Neural cell (in vitro differentiated cells): ENCODE measurements at regions not wholly inside any gene's neighbourhood (a gene's known extent, or its start where the extent isn't known, plus 50 kb on each side); places are given as distances from the start of the nearest gene placed in this dataset.

Experiments
- H2AFZ ChIP-seq: fragments of 200-600, 300-800 bp; sonication (generic), shearing (Covaris generic); 2 replicates; pipeline ENCODE4 v1.6.0; 2014; ENCODE audit warnings: low read depth, mild to moderate bottlenecking, antibody characterized with exemption, low read length, moderate library complexity
- H3F3A ChIP-seq: fragments of 200-600 bp; shearing (Covaris generic); 2 replicates; pipeline ENCODE4 v1.6.1; 2016; ENCODE audit warnings: mild to moderate bottlenecking, moderate library complexity, mixed read lengths, antibody characterized with exemption, low read length; ENCODE audit not compliant: insufficient read depth, poor library complexity, severe bottlenecking
- H3K27ac ChIP-seq: fragments of 200-600, 300-800 bp; sonication (generic), shearing (Covaris generic); 2 replicates; pipeline ENCODE4 v1.5.1; 2014; ENCODE audit warnings: mild to moderate bottlenecking, low read length, moderate library complexity
- H3K27me3 ChIP-seq: fragments of 300-800, 200-600 bp; sonication (generic), shearing (Covaris generic); 2 replicates; pipeline ENCODE4 v1.6.0; 2014; ENCODE audit warnings: mild to moderate bottlenecking, low read depth, low read length, moderate library complexity; ENCODE audit not compliant: insufficient read depth
- H3K36me3 ChIP-seq: fragments of 300-800, 200-600 bp; sonication (generic), shearing (Covaris generic); 2 replicates; pipeline ENCODE4 v1.5.1; 2014; ENCODE audit warnings: mild to moderate bottlenecking, antibody characterized with exemption, low read length, moderate library complexity; ENCODE audit not compliant: insufficient read depth
- H3K4me2 ChIP-seq: fragments of 300-800, 200-600 bp; sonication (generic), shearing (Covaris generic); 2 replicates; pipeline ENCODE4 v1.6.0; 2014; ENCODE audit warnings: mild to moderate bottlenecking, low read length
- H3K4me3 ChIP-seq: fragments of 300-800, 200-600 bp; sonication (generic), shearing (Covaris generic); 2 replicates; pipeline ENCODE4 v1.5.1; 2014; ENCODE audit warnings: mild to moderate bottlenecking, low read length, moderate library complexity
- H3K79me2 ChIP-seq: fragments of 200-600 bp; shearing (Covaris generic); replicated peaks from 2 replicates; pipeline ENCODE4 v1.6.0; 2014; ENCODE audit warnings: mild to moderate bottlenecking, low read length, moderate library complexity; ENCODE audit not compliant: insufficient read depth
- H3K9ac ChIP-seq: fragments of 300-800, 200-600 bp; sonication (generic), shearing (Covaris generic); 2 replicates; pipeline ENCODE4 v1.6.1; 2016; ENCODE audit warnings: mild to moderate bottlenecking, low read length, mixed read lengths
- H3K9me2 ChIP-seq: fragments of 200-600 bp; shearing (Covaris generic); 2 replicates; pipeline ENCODE4 v1.6.1; 2016; ENCODE audit warnings: mild to moderate bottlenecking, low read length, mixed read lengths; ENCODE audit not compliant: insufficient read depth
- H3K9me3 ChIP-seq: fragments of 200-600, 300-800 bp; sonication (generic), shearing (Covaris generic); 2 replicates; pipeline ENCODE4 v1.6.1; 2016; ENCODE audit warnings: mild to moderate bottlenecking, mixed run types, low read length, moderate library complexity, mixed read lengths
- H4K20me1 ChIP-seq: fragments of 200-600 bp; shearing (Covaris generic); 2 replicates; pipeline ENCODE4 v1.6.1; 2016; ENCODE audit warnings: mild to moderate bottlenecking, mixed run types; ENCODE audit not compliant: insufficient read depth
- CTCF ChIP-seq: fragments of 450-650 bp; IDR thresholded peaks from 2 replicates; pipeline ENCODE4 v1.5.1; 2014; ENCODE audit warnings: antibody characterized with exemption, mild to moderate bottlenecking, moderate library complexity; ENCODE audit not compliant: poor library complexity, severe bottlenecking
- EP300 ChIP-seq: fragments of 450-650 bp; conservative IDR thresholded peaks from 2 replicates; pipeline ENCODE4 v1.6.1; 2014; ENCODE audit warnings: antibody characterized with exemption, mild to moderate bottlenecking, moderate library complexity; ENCODE audit not compliant: poor library complexity, severe bottlenecking
- EZH2 ChIP-seq: fragments of 200-600, 300-800 bp; shearing (Covaris generic), sonication (generic); IDR thresholded peaks from 2 replicates; pipeline ENCODE4 v1.6.1; 2014; ENCODE audit warnings: antibody characterized with exemption, low read length, borderline replicate concordance, mild to moderate bottlenecking; ENCODE audit not compliant: insufficient read depth, poor library complexity, severe bottlenecking
- MXI1 ChIP-seq: fragments of 450-650 bp; conservative IDR thresholded peaks from 2 replicates; pipeline ENCODE4 v1.6.1; 2014; ENCODE audit warnings: antibody characterized with exemption, mild to moderate bottlenecking; ENCODE audit not compliant: poor library complexity, severe bottlenecking
- POLR2AphosphoS5 ChIP-seq: IDR thresholded peaks from 2 replicates; pipeline ENCODE4 v1.6.1; 2012
- RAD21 ChIP-seq: fragments of 450-650 bp; conservative IDR thresholded peaks from 2 replicates; pipeline ENCODE4 v1.6.1; 2014; ENCODE audit warnings: antibody characterized with exemption, mild to moderate bottlenecking, moderate library complexity
- REST ChIP-seq: IDR thresholded peaks from 2 replicates; pipeline ENCODE4 v1.6.1; 2012; ENCODE audit warnings: borderline replicate concordance
- SMC3 ChIP-seq: fragments of 450-650 bp; conservative IDR thresholded peaks from 2 replicates; pipeline ENCODE4 v1.6.1; 2014; ENCODE audit warnings: antibody characterized with exemption, mild to moderate bottlenecking, moderate library complexity; ENCODE audit not compliant: poor library complexity
- TAF1 ChIP-seq: IDR thresholded peaks from 2 replicates; pipeline ENCODE4 v1.6.1; 2012; ENCODE audit warnings: low read depth

GRCh38 chr11:8794126-8794525, 111.5 kb downstream of the RPL27A start:
- H3K4me2 ChIP-seq = no peak overlapping the region
- no peaks in the 10 kb centered on the region for H3K79me2 ChIP-seq
- H3K4me3 ChIP-seq = no peak overlapping the region
- H4K20me1 ChIP-seq = no peaks in the 10 kb centered on the region
- no peaks in the 10 kb centered on the region for H3K27me3 ChIP-seq
- no peaks in the 10 kb centered on the region for H3K9me2 ChIP-seq
- no peaks in the 10 kb centered on the region for H3K36me3 ChIP-seq
- H3K9me3 ChIP-seq = no peaks in the 10 kb centered on the region
- H3K27ac ChIP-seq = no peak overlapping the region
- H3K9ac ChIP-seq = no peak overlapping the region
- H2AFZ ChIP-seq = no peak overlapping the region
- TF ChIP-seq RAD21 (no peak), EZH2 (no peak), SMC3 (no peak), MXI1 (no peak), POLR2AphosphoS5 (no peak), REST (no peak), TAF1 (no peak), EP300 (no peak), CTCF (no peak)
- H3F3A ChIP-seq = no peaks in the 10 kb centered on the region

GRCh38 chr11:8794677-8795103, 112.1 kb downstream of the RPL27A start:
- Histone ChIP-seq H3K27ac (no peak overlapping the region), H3K9me3 (no peaks in the 10 kb centered on the region), H3K79me2 (no peaks in the 10 kb centered on the region), H3K9me2 (no peaks in the 10 kb centered on the region), H2AFZ (no peak overlapping the region), H3F3A (no peaks in the 10 kb centered on the region), H3K4me2 (no peak overlapping the region), H3K36me3 (no peaks in the 10 kb centered on the region), H4K20me1 (no peaks in the 10 kb centered on the region), H3K4me3 (no peak overlapping the region), H3K9ac (no peak overlapping the region), H3K27me3 (no peaks in the 10 kb centered on the region)
- TF ChIP-seq EZH2 (no peak), POLR2AphosphoS5 (no peak), MXI1 (no peak), TAF1 (no peak), REST (no peak), EP300 (no peak), SMC3 (no peak), RAD21 (no peak), CTCF (no peak)
